Astrocyte of the hippocampus (primary cell): ENCODE measurements at regions not wholly inside any gene's neighbourhood (a gene's known extent, or its start where the extent isn't known, plus 50 kb on each side); places are given as distances from the start of the nearest gene placed in this dataset.

ENCODE experiments used
- DNase-seq: peaks from one replicate; pipeline ENCODE4 v3.0.0; 2011; ENCODE audit warnings: low read depth, low spot score

DNA sequence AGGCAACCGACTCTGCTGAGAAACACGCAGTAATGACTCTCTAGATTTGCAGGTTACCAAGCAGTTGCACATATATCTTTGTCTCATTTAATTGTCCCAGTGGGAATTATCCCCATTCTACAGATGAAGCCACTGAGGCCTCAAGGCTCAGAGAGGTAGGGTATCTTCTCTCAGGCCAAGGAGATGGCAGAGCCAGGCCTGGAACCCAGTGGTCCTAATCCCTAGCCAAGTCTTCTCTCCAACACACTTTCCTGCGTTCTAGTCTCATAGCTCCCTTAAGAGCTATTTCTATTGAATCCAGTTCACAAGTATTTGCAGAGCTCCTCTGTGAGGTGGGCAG lies 181.3 kb upstream of the BCOR start:
- no peak for DNase-seq

DNA sequence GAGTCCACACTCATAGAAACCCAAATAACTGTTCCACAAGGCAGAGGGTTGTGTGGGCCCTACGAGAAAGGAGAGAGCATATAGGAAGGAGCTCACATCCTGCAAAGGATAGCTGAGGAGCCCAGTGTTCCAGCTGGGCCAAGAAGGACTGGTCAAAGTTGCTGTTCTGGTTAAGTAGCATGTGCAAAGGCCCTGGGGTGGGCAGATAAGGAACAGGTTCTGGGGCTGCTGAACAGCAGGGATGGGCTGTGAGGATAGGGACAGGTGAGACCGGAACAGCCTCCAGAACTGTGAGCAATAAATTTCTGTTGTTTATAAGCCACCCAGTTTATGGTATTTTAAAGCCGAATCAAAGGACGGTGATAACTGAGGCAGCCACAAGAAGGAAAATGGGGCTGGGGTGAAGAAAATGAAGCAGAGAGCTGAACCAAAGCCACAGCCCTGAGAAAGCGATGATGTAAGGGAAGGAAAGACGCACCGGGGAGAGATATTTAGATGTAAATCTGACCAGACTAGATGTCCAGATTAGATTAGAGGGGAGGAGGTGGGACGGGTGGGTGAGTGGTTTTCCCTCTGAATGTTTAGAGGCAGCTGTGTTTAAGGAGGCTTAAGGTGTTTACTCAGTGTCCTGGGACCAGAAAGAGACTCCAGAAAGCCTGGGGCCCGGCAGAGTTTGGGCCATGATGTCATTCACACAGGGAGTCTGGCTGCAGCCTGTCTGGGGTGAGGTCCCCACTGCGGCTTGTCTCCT lies 180.8 kb upstream of the BCOR start:
- DNase-seq: peak; percentile 70

DNA sequence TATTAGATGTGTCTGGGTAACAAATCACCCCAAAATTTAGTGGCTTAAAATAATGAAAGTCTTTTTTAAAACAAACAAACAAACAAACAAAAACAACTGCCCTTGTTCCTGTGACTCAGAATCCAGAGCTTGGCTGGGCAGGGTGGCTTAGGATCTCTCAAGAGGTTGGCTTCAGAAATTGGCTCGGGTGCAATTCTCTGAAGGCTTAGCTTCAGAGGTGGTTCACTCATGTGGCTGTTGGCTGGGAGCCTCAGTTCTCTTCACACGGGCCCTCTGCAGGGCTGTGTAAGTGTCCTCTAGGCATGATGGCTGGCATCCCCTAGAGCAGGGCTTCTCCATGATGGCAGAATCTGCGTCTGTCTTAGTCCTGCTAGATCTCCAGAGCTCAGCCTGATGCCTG lies 179.9 kb upstream of the BCOR start:
- no peak for DNase-seq

DNA sequence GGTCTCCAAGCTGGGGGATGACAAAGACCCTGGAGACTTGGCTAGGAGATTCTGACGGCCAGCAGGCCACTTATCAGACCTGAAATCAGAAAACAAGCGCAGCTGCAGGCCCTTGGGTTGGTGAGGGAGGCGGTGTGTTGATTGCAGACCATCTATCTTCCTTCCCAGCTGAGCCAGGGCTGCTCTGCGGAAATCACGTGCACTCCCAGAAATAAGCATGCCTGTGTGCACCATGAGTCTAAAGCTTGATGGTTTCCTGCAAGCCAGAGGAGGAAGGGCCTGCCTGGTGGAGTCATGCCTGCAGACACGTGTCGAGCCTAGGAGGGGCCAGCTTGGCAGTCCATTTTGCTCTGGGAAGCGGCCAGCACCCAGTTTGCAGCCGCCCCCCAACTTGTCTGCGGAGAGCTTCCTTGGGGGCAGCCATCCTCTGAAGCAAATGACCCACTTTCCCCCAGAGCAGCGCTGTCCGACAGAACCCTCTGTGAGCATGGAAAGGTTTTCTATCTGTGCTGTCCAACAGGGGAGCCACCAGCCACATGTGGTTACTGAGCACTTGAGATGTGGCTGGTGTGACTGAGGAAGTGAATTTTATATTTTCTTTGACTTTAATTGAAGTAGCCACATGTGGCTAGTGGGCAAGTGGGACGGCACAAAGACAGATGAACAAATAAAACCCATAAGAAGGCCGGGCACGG lies 175.7 kb upstream of the BCOR start:
- DNase-seq: no peak

DNA sequence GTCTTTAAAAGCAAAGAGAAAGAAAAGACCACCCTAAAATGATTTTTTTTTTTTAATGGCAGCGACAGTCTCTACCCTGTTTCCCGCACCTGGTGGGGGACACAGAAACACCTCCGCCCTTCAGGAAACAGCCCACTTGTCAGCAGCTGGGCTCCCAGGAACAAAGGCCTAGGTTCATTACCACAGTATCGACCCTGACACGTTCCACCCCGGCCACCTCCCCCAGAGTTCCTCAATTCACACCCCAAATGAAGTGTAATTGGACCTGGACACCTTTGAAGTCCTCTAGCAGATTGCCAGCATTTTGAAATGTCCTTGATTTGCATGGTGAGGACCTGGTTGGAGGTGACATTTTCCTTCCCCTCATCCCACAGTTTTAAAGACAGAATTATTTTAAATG lies 175.0 kb upstream of the BCOR start:
- no peak for DNase-seq

DNA sequence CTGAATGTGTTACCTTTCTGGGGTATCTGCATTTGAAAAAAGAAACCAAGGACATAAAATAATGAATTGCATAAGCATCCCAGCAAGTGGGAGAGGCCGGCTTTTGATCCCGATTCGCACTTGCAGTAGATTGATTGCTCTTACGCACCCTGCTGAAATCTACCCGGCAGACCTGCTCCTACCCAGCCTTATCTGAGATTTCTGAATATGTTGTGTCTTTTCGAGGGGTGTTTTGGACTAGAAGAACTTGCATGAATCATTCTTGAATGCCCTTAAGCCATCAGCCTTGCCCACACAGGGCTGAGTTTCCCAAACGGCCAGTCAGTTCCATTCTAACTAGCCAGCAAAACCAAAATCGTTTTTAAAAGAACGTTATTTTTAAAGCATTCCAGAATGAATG lies 174.4 kb upstream of the BCOR start:
- no peak for DNase-seq

DNA sequence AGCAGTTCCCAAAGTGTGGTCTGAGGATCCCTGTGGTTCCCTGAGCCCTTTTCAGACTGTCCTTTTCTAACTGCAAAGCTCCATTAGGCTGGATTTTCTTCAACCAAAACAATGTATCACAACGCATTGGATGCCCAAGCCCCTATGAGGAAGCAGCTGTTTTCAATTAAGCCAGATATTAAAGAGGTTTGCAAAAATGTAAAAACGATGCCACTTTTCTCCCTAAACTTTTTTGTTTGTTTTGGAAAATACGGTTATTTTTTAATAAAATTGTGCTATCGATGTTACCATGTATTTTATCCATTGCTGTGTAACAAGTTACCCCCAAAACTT lies 170.4 kb upstream of the BCOR start:
- DNase-seq: no peak

DNA sequence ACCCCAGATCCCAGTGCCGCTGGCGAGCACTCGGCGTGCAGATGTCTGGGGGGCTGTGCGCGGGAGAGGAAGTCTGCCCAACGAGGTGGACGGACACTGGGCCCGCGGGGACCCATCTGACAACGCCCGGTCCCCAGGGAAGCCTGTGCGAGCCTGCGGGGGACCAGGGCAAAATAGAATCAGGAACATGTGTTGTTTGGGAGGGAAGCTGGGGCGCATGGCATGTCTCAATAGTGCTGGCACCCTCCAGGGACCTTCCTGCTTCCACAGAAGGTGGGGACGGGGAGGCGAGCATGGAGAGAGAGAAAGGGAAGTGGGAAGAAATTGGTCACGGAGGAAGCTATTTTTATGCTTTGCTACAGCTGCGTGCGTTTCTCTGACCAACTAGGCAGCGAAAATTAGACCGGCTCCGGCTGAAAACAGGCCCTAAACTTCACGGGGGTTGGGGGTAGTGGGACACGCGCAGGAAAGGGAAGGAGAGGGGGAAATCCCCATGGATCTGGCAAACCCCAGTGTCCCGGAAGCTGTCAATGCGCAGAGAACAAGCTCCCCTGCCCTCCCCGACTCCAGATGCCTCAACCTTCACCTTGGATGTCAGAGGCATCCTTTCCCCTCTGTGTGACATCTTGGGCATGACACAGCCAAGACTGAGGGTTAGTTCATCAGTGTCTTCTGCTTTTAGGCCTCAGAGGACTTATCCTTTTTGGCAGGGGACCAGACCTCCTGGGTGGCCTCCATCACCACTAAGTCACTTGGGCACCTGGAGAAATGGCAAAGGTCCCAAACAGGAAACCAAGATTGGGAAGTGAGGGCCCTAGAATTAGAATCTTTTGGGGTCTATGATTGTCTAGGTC lies 169.8 kb upstream of the BCOR start:
- no peak for DNase-seq

DNA sequence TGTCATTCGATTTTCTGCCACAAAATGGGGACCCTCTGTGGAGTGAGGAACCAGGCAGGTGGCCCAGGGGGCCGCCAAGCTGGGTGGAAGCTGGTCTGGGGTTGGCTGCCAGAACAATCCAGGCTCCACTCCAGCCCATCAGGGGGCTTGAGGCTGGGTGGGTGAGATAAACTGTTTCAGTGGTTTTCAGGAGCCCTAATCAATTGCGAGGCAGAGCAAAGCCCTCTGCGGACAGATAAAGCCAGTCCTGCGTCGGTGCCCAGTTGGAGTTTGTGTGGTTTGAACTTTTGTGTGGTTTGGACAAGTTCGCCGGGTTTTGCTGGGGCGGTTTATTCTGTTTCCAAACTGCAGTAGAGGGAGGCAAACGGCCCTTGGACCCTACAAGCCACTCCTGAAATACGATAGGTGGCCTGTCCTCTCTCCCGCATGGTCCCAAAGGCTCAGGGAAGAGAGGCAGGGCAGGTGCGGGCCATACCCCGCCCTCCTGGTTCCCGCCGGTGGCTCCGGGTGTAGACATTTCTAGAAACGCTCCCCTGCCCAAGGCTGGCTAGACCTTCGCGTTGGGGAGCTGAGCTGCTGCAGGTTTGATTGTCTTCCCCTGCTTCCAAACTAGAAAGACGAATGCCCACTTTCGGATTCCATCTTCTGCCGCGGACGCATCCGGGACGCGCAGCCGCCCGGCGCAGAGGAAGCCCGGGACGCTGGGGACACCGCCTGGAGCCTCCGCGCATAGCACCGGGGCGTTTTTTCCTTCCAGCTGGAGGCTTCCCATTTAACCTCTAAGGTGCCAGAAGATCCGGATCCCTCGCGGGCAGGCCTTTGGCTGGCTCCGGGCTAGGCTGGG lies 169.0 kb upstream of the BCOR start:
- peak; percentile 82 for DNase-seq

DNA sequence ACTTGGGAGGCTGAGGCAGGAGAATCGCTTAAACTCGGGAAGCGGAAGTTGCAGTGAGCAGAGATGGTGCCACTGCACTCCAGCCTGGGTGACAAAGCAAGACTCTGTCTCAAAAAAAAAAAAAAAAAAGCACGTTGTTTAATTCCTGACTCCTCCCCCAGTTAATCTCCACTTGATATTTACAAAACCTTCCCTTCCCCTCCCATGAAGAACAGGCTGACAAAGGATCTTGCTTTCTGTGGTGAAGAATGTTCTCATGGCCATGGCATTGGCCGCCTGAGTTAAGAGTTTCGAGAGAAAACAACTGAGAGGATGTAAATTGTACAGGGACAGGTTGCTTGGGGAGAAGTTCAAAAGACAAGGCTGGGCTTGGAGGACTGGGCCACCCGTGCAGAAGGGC lies 168.2 kb upstream of the BCOR start:
- no peak for DNase-seq

DNA sequence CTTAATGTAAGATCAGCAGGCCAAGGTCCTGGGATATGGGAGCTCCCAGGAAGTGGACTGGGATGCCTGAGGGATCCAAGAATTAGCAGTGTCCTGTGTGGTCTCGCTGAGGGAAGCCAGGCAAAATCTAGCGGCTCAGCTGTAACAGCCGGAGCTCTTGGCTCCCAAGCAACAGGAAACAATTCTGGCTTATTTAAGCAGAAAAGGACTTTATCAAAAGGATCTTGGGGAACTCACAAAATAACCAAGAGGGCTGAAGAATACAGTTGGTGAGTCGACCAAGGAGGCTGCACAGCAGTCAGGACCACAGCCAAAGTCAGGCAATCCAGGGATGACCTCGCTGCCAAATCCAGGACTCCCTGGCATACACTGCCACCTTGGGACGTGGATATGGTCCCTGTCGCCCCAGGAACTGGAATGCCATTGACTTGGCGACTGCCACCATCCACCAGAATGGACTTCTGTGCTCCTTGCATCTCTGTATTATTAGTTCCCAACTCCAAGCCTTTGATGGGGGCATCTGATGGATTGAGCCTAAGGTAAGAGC lies 165.3 kb upstream of the BCOR start:
- no peak for DNase-seq

DNA sequence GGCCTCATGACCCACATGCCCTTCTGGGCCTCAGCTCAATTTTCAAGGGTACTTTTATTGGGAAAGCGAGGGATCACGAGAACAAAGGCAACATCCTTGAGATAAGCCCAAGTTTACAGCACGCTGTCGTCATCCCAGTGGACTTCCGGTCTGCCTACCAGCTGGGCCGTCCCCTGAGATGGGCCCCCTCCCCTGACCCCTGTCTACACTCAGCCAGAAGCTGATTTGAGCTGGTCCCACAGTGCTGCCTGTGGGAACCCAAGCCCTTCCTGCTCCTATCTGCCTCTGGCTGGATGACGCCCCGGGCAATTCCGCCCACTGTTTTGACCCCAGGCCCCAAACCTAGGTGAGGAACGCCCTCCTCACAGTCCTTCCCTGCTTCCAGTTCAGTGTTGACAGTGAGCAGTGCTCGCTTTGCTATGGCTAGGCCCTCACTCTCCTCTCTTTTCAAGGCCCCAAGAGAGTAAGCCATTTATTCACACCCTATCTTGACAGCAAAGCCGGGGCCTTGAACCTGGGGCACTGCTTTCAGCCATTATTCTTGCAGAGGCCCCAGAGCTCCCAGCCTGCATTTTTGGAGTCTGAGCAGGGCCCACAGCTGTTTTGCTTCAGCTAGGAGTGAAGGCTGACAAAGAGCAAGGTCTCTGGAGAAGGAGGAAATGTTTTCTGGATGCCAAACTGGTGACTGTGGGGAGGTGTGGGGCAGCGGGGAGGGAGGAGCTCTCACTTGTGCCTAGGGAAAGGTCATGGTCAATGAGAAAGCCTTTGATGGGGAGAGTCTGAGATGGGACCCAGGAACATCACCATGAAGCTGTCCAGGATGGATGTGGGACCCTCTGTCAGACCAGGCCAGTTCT lies 164.6 kb upstream of the BCOR start:
- peak; percentile 39 for DNase-seq

DNA sequence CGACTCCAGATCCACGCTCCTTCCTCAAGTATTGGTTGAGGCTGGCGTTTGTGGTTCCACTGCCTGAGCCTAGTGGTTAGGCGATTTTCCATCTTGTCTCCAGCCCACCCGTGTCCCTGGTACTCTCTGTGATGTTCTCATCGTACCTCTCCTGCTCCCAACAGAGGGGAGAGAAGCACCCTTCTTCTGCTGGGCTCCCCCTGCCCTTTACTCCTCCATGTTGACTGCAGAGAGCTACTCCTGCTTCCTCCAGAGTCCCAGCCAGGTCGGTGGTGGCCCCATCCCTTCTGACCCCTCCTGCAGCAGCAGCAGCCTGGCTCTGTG lies 164.0 kb upstream of the BCOR start:
- DNase-seq: no peak

DNA sequence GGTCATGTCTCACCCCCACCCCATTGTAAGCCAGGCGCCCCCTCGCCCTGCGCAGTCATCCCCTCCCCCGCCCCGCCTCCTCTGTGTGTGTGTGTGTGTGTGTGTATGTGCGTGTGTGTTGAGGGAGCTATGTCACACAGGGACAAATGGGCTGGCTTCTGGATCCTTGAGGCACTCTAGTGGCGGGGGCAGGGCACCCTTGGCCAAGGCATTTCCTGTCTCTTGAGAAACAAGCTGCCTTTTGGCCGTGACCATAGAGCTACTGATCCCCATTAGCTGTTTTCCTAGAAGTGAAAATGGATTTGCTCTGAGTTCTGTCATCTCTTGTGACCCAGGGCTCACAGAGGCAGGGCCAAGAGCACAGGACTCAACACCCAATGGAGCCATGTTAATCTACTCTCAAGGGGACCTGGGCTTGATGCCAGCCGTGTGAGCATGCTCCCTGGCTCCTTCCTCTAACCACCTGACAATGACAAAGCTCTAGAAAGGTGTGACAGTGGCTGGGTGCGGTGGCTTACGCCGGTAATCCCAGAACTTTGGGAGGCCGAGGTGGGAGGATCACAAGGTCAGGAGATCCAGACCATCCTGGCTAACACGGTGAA lies 162.5 kb upstream of the BCOR start:
- DNase-seq: no peak

DNA sequence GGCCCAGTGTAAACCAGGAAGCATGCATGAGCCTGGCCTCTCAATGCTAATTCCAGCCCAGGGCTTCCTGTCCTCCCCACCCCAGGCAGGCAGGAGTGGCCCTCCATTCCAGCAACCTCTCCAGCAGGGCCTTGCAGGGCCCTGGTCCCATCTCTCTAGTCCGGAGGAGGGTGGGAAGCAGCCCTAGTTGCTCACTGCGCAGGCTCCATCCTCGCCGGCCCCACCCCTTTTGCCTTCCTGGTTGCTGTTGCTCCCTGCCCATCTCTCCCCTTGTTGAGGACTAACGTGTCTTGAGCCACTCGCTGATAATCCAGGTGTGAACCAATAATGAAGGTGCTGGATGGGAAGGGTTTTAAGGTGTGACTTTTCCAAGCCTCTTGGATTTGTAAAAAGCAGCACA lies 161.2 kb upstream of the BCOR start:
- no peak for DNase-seq

DNA sequence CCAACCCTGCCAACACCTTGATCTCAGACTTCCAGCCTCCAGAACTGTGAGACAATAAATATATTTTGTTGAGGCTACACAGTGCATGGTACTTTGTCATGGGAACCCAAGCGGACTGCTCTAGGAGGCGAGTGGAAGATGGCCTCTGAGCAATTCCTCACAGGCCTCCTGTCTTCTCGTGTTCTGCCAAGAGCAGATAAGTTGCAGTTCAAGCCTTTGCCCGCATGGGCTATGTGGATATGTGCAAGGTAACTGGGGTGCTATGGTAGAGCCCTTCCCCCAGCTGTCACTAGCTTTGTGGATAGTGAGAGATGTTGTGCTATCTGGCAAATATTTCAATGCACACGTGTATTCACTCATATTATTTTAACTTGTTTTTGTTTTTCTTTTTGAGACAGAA lies 156.0 kb upstream of the BCOR start:
- DNase-seq: no peak

DNA sequence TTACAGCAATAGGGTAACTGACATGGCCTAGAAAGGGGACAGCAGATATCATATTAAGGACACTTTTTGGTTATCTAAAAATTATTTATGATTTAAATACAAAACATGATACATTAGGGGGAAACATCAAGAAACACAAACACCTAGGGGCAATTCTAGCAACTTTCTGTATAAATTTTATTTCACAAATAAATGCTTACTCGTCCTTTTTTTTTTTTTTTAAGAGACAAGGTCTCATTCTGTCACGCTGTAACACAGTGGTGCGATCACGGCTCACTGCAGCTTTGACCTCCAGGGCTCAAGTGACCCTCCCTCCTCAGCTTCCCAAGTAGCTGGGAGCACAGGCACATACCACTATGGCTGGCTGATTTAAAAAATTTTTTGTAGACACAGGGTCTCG lies 151.8 kb upstream of the BCOR start:
- no peak for DNase-seq

DNA sequence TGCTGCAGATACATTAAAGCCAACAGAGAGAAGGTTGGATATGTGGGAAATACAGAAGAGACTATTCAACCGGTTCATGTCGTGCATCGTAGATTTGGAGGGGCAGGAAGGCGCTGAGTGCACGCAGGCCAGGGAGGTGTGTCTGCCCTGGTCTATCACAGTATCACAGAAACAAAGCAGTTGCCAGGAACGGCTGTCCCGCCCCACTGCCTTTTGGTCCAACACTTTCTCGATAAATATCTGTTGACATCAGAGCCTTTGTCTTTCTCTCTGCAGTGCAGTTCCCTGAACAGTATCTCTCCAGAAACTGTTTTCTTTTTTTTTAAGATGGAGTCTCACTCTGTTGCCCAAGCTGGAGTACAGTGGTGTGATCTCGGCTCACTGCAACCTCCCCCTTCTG lies 151.1 kb upstream of the BCOR start:
- no peak for DNase-seq

DNA sequence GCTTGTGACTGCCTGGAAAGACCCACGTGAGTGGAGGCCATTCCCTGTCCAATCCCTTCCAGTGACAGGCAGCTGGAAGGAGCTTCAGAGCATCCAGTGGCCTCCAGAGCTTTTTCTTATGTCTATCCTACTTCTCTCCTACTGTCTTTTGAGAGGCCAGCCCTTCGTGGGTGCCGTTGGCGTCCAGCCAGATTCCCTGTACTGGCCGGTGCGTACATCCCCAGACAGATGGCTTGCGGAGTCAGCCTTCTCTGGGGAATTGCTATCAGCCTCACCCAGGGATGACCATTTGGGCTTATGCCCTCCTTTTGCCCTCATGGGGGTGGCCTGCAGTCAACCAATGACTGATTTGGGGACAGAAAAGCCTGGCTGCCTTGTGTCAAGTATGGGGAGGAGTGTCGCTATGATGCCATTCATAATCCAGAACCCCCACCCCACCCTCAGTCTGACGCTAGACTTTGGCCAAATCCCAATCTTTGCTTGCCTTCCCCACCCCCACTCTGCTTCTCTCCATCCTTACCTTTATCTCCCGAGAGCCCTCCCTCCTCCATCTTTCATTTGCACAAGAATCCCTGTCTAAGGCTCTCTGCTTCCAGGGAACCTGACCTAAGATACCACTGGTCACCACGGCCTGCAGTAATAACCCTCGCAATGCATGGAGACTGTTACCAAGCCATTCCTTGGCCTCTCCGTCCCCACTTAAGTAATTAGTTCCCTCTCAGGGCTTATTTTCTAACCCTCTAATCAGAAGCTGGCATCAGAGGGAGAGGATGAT lies 150.3 kb upstream of the BCOR start:
- no peak for DNase-seq

DNA sequence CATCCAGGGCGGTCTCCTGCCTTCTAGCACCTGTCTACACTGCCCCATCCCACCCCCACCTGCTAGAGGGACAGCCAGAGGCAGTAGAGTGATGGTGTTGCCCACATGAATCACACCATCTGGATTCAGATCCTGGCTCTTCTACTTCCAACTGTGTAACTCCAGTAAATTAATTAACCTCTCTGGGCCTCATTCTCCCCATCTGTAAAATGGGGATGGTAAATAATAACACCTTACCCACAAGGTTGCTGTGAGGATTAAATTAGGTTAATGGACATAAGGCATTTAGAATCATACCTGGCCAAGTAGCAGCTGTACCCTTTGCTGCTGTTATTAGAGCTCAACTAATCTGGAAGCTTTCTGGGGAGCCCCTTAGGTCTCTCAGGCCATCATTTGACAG lies 149.6 kb upstream of the BCOR start:
- DNase-seq: no peak
